GM12873 (cell line): ENCODE measurements at regions not wholly inside any gene's neighbourhood (a gene's known extent, or its start where the extent isn't known, plus 50 kb on each side); places are given as distances from the start of the nearest gene placed in this dataset.

Experiments
- TF ChIP-seq, protein P1 (sequence below): IDR thresholded peaks from 2 replicates; pipeline ENCODE4 v1.5.1; 2012; ENCODE audit warnings: low read depth, mild to moderate bottlenecking, moderate library complexity, low read length, control low read depth; ENCODE audit not compliant: insufficient read depth; ENCODE audit errors: missing control alignments

- TF ChIP-seq, protein P1, sequence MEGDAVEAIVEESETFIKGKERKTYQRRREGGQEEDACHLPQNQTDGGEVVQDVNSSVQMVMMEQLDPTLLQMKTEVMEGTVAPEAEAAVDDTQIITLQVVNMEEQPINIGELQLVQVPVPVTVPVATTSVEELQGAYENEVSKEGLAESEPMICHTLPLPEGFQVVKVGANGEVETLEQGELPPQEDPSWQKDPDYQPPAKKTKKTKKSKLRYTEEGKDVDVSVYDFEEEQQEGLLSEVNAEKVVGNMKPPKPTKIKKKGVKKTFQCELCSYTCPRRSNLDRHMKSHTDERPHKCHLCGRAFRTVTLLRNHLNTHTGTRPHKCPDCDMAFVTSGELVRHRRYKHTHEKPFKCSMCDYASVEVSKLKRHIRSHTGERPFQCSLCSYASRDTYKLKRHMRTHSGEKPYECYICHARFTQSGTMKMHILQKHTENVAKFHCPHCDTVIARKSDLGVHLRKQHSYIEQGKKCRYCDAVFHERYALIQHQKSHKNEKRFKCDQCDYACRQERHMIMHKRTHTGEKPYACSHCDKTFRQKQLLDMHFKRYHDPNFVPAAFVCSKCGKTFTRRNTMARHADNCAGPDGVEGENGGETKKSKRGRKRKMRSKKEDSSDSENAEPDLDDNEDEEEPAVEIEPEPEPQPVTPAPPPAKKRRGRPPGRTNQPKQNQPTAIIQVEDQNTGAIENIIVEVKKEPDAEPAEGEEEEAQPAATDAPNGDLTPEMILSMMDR: no peak
Observed at GRCh38 chr20:54981175-54981574, 505.8 kb downstream of the DOK5 start.

DNA sequence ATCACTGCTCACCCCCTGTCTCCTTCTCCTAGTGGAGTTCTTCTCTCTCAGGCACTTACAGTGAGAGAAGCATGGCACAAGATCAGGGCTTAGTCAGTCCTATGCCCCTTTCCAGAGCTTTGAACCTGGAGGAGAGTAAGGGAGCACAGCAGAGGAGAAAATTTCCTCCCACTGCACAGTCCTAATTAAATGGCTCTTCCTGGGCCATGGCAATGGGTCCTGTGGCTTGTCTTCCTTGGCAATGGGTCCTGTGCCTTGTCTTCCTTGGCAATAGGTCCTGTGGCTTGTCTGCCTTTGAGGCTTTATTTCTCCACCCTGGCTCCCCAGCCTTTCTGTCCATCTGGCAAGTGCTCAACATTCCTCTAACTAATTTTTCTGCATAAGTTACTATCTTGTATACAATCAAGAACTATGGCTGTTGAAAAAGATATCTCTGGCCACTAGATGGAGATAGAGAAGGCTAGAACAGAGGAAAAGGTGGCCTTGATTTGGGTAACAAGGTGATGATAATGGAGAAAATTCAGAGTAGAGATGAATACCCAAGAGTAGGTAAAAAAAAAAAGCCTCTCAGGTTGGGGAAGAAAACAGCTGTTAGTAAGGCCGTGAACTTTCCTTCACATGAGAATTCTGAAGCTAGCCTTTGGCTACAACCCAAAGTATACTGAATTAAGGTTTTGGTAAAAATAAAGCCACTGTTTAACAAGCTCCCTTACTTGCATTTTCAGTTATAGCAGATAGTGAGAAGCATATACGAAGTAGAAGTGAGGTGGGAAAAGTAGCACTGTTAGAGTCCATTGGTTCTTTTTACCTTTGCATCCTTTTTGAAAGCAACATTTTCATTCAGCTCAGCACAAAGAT lies 504.9 kb downstream of the DOK5 start:
- TF ChIP-seq, protein P1: peak; percentile 33

DNA sequence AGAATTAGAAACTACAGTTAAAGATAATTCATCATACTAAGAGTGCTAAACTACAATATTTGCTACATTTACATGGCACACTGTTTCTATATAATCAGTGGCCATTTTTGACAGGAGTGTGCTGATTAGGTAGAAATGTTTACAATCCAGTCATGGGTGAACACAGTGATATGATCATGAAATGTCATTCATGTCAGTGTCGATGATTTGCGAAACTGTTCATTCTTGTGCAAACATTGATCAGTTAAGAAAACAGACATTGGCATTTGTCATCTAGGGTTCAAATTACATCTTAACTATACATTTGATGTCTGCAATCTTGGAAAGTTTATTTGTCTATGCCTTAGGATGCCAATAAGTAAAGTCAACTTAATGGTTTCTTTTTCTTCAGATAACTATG lies 474.9 kb downstream of the DOK5 start:
- TF ChIP-seq, protein P1: no peak

- TF ChIP-seq, protein P1: no peak
Observed at GRCh38 chr20:54941666-54942065, 466.3 kb downstream of the DOK5 start.

- TF ChIP-seq, protein P1: no peak
Observed at GRCh38 chr20:54940522-54940921, 465.1 kb downstream of the DOK5 start.

DNA sequence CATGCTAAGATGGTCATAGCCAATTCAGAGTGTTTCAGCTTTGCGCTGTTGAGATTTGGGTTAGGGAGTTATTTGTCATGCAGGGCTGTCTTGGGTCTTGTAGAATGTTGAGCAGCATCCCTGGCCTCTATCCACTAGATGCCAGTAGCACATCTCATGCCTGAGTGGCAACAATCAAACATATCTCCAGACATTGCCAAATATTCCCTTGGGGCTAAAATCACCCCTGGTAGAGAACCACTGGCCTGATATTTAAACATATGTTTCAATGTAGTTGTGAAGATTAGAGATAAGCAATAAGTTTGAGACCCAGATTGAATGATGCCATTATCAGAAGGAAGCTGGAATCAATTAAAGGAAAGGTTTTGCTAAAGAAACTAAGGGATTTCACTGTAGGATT lies 463.3 kb downstream of the DOK5 start:
- TF ChIP-seq, protein P1: no peak

DNA sequence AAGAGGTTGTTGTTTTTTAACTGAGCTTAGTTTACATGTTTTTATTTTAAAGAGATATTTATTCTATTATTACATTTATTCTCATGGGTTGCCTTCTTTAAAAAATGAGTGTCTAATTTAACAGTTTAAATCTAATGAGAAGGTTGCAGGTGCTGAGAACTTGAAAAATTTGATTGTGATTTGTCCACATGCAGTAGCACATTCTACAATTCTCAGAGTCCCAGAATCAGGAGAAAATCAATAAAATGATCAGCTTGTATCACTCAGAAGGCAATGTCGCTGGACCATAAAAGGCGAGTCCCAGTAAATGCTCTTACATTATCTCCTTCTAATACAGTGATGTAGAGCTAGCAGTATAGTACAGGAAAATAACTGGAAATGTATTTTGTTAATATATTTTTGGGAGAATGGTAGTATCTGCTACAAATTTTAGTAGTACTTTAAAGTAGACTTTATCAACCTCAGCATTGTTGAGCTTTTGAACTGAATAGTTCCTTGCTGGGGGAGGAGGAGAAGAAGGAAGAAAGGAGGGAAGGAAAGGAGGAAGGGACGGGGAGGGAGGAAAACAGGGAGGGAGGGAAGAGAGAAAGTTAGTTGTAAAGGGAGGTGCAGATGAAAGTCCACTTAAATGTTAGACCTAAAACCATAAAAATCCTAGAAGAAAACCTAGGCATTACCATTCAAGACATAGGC lies 458.0 kb downstream of the DOK5 start:
- TF ChIP-seq, protein P1: no peak
